Adrenal gland (tissue), 9 donors: ENCODE measurements at regions not wholly inside any gene's neighbourhood (a gene's known extent, or its start where the extent isn't known, plus 50 kb on each side); places are given as distances from the start of the nearest gene placed in this dataset.
A peak's percentile ranks its signal among the peaks of the same experiment; 100 is the strongest.

Experiments
- DNase-seq, 7 donors: peaks; one replicate each; pipeline ENCODE4 v3.0.0-alpha.2; 2019 to 2020
- H3K27ac ChIP-seq, 5 donors: fragments of 200-600 bp; sonication (generic) in 4 of 5; 1 replicate in 3 of 5; 2 replicates in 2 of 5; pipeline versions ENCODE4 v1.5.1 to v1.8.0; 2016 to 2020; ENCODE audit warnings: mild to moderate bottlenecking in 1 of 5
- H3K27me3 ChIP-seq: fragments of 200-600 bp; 2 replicates; pipeline ENCODE4 v1.8.0; 2021
- H3K36me3 ChIP-seq, 2 donors: fragments of 200-600 bp; replicated peaks in 1 of 2; 1 replicate in 1 of 2; 2 replicates in 1 of 2; pipeline versions ENCODE4 v1.5.1 to v1.8.0; 2018 to 2022
- H3K4me1 ChIP-seq, 2 donors: fragments of 200-600 bp; replicated peaks in 1 of 2; 1 replicate in 1 of 2; 2 replicates in 1 of 2; pipeline versions ENCODE4 v1.5.1 to v1.8.0; 2018 to 2021
- H3K4me3 ChIP-seq, 4 donors: fragments of 200-600 bp; sonication (generic) in 3 of 4; one replicate each; pipeline ENCODE4 v1.5.1; 2016 to 2018
- H3K9me3 ChIP-seq, 3 donors: fragments of 200-600 bp; sonication (generic) in 1 of 3; replicated peaks in 1 of 3; 1 replicate in 2 of 3; 2 replicates in 1 of 3; pipeline versions ENCODE4 v1.5.1 to v1.8.0; 2016 to 2021
- POLR2A ChIP-seq, 2 donors: fragments of 450-650 bp; IDR thresholded peaks; one replicate each; pipeline ENCODE4 v1.6.1; 2017; ENCODE audit warnings: antibody characterized with exemption in 2 of 2, mild to moderate bottlenecking in 2 of 2, moderate library complexity in 1 of 2
- WGBS, 4 donors: extraction: QIAGEN DNeasy Blood & Tissue Kit in 2 of 4; methylation state at CpG; one replicate each; pipeline versions ENCODE4 v1.1.5 to v1.1.7; 2013 to 2017; 5-methylcytosine and 5-hydroxymethylcytosine counted together
- intact Hi-C, 2 donors: fragments of 100-400 bp; cut with DNase I; formaldehyde crosslinking; loops; one replicate each; pipeline versions ENCODE4 v1.14.1 to v1.15.0; 2022 to 2023
- TF ChIP-seq, protein P1 (sequence below), 6 experiments: fragments of 450-650 bp in 4 of 6; fragments of 200-600 bp in 2 of 6; sonication (generic) in 1 of 6; IDR thresholded peaks; 1 replicate in 5 of 6; 2 replicates in 1 of 6; pipeline versions ENCODE4 v1.5.1 to v1.8.0; 2016 to 2021; ENCODE audit warnings: antibody characterized with exemption in 6 of 6, mild to moderate bottlenecking in 2 of 6, moderate library complexity in 1 of 6
- donor health status: healthy with polysubstance abuse.
- donor health status: Bipolar disorder and iron deficiency.
- donor health status: DM: yes; HTN: yes; CAD: no.
- donor health status: DM: no; HTN: no; CAD: no.
- donor health status: DM: no; HTN: no; CAD: no.

DNA sequence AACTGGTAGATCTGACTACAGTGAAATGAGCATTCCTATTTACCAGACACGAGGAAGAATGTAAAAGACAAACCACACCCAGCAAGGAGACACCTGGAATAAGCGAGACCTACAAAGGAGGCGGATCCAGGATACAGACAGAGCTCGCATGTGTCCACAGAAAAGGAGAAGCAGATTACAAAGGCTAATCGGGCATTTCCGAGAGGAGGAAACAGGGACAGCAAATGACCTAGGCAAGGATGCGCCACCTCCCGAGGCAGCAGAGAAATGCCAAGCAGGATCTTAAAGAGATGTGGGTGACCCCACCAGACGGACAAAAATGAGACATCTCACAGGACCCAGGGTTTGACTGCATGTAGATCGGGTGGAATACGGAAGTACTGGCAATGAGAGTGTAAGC, 63.2 kb upstream of the IQSEC1 start:
- H3K4me1 ChIP-seq, result peaks cover 3 to 5% of the 10 kb centered on the region in 2 donors
- TF ChIP-seq, protein P1, sequence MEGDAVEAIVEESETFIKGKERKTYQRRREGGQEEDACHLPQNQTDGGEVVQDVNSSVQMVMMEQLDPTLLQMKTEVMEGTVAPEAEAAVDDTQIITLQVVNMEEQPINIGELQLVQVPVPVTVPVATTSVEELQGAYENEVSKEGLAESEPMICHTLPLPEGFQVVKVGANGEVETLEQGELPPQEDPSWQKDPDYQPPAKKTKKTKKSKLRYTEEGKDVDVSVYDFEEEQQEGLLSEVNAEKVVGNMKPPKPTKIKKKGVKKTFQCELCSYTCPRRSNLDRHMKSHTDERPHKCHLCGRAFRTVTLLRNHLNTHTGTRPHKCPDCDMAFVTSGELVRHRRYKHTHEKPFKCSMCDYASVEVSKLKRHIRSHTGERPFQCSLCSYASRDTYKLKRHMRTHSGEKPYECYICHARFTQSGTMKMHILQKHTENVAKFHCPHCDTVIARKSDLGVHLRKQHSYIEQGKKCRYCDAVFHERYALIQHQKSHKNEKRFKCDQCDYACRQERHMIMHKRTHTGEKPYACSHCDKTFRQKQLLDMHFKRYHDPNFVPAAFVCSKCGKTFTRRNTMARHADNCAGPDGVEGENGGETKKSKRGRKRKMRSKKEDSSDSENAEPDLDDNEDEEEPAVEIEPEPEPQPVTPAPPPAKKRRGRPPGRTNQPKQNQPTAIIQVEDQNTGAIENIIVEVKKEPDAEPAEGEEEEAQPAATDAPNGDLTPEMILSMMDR (IDR thresholded peaks at IDR 0.05), result no peak
- TF ChIP-seq POLR2A (IDR thresholded peaks at IDR 0.05), result no peak
- no peak overlapping the region for H3K4me3 ChIP-seq
- H3K36me3 ChIP-seq, result no peaks in the 10 kb centered on the region
- DNase-seq, result no peak
- WGBS, 4 donors, result 81 to 90% (median 82%) methylated on average over 11 of the region's 11 CpGs
- no peaks in the 10 kb centered on the region for H3K27me3 ChIP-seq
- no peaks in the 10 kb centered on the region for H3K9me3 ChIP-seq
- H3K27ac ChIP-seq, result no peak overlapping the region
- intact Hi-C loops, result no loop called here

DNA sequence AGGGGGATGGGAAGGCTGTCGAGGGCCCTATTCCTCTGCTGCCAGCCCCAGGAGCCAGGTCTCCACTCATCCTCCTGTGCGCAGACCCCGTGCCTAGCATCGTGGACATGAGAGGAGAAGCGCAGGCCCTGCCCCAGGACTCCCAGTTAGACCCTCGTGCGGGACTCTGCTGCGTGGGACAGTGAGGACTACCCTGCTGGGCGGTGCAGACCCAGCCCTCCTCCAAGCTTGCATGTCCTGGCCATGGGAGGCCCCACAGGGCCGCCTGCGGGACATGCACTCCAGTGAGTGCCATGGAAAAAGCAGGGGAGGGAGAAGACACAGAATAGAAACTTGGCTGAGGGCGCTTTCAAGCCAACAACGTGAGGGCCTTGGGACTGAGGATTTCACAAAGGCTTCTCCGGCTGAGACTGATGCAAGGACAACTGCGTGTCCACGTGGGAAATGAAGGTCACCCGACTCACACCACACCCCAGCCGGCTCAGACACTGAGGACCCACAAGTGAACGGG, 62.6 kb upstream of the IQSEC1 start:
- H3K27me3 ChIP-seq, result no peaks in the 10 kb centered on the region

DNA sequence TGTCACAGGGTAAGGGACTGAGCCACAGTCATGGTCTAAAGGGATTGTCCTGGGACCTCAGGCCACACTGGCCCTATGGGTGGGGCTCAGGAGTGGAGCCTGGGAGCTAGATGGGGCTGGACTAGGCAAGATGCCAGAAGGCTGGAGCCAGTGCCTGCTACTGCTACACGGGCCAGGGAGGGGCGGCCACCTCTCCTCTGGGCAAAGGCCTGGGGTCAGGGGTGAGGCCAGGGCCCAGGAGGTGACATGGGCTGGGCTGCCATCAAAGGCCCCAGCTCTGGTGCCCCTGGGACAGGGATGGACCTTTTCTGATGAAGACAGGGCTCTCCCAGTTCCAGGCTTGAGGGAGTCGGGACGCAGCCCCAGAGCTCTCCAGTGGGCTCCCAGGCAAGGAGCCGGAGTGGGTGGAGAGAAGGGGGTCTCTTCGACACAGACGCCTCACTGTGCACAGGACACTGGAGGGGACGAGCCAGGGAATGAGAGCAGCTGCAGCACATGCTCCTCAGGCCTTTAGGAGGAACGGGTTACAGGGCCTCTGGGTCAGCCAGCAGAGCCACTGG, 62.1 kb upstream of the IQSEC1 start:
- peak overlapping the region in 1 of 5 donors; percentile 34 for H3K27ac ChIP-seq
- H3K27me3 ChIP-seq, result no peaks in the 10 kb centered on the region
- TF ChIP-seq, protein P1 (IDR thresholded peaks at IDR 0.05), result no peak
- TF ChIP-seq POLR2A (IDR thresholded peaks at IDR 0.05), result no peak
- H3K4me3 ChIP-seq, result no peak overlapping the region
- no peaks in the 10 kb centered on the region for H3K9me3 ChIP-seq
- 74 to 87% (median 84%) methylated on average over 5 to 9 of the region's 9 CpGs for WGBS, 4 donors
- no peaks in the 10 kb centered on the region for H3K36me3 ChIP-seq
- DNase-seq, result peak in 3 of 7 donors; percentile 36 to 50 (median 48)
- H3K4me1 ChIP-seq, result peaks cover 3 to 5% of the 10 kb centered on the region in 2 donors
- intact Hi-C loops, result no loop called here

More for the DNA sequence above, 62.6 kb upstream of the IQSEC1 start:
- 45 to 69% (median 63%) methylated on average over 9 to 19 of the region's 19 CpGs for WGBS, 4 donors
- DNase-seq, result peak in 6 of 7 donors; percentile 45 to 78 (median 68)
- Histone ChIP-seq H3K4me1 (peaks cover 3 to 5% of the 10 kb centered on the region in 2 donors), H3K4me3 (no peak overlapping the region), H3K36me3 (no peaks in the 10 kb centered on the region), H3K27ac (peak overlapping the region in 1 of 5 donors; percentile 34), H3K9me3 (no peaks in the 10 kb centered on the region)
- intact Hi-C loops, result no loop called here
- TF ChIP-seq POLR2A (IDR thresholded peaks at IDR 0.05), result no peak
- TF ChIP-seq, protein P1 (IDR thresholded peaks at IDR 0.05), result no peak

DNA sequence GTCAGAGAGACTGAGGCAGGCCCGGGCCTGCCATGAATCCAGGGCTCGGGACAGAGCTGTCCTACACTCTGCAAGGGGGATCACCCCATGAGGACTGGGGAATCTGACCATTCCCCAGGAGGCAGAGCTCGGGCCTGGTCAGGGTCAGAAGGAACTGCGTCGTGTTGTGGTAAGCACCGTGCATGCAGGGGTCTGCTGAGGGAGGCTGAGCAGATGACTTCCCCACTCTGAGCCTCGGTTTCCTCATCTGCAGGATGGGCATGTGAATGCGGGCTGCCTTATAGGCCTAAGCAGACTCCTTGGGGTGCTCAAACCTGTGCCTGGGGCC, 61.6 kb upstream of the IQSEC1 start:
- no peaks in the 10 kb centered on the region for H3K27me3 ChIP-seq
- TF ChIP-seq, protein P1 (IDR thresholded peaks at IDR 0.05), result no peak
- no peak for TF ChIP-seq POLR2A (IDR thresholded peaks at IDR 0.05)
- H3K36me3 ChIP-seq, result no peaks in the 10 kb centered on the region
- no peak overlapping the region for H3K4me3 ChIP-seq
- no peaks in the 10 kb centered on the region for H3K9me3 ChIP-seq
- no peak for DNase-seq
- peaks cover 3 to 5% of the 10 kb centered on the region in 2 donors for H3K4me1 ChIP-seq
- H3K27ac ChIP-seq, result no peak overlapping the region
- intact Hi-C loops, result no loop called here
- WGBS, 4 donors, result 92 to 98% (median 94%) methylated on average over 2 to 8 of the region's 8 CpGs
